Activated T-helper 17 cell treated with anti-CD3 and anti-CD28 coated beads, Interleukin-2, amount 50 U/mL, for 72 hours (primary cell): ENCODE measurements at regions not wholly inside any gene's neighbourhood (a gene's known extent, or its start where the extent isn't known, plus 50 kb on each side); places are given as distances from the start of the nearest gene placed in this dataset.

Experiments
- ATAC-seq: fragments of 150-1000 bp; cut with Tn5 transposase; replicated peaks from 2 replicates; pipeline ENCODE4 v1.10.0; 2021; ENCODE audit warnings: mild to moderate bottlenecking, moderate library complexity
- H3K27ac Mint-ChIP-seq: one replicate; pipeline ENCODE4 v1.8.0; 2022; ENCODE audit warnings: mixed read lengths
- H3K27me3 Mint-ChIP-seq: one replicate; pipeline ENCODE4 v1.8.0; 2022; ENCODE audit warnings: mixed read lengths
- H3K36me3 Mint-ChIP-seq: one replicate; pipeline ENCODE4 v1.8.0; 2022; ENCODE audit warnings: low read depth, mild to moderate bottlenecking, mixed read lengths
- H3K4me1 Mint-ChIP-seq: one replicate; pipeline ENCODE4 v1.8.0; 2022; ENCODE audit warnings: mixed read lengths
- H3K4me3 Mint-ChIP-seq: one replicate; pipeline ENCODE4 v1.8.0; 2022; ENCODE audit warnings: mild to moderate bottlenecking, mixed read lengths
- H3K9me3 Mint-ChIP-seq: one replicate; pipeline ENCODE4 v1.8.0; 2022; ENCODE audit warnings: mixed read lengths

DNA sequence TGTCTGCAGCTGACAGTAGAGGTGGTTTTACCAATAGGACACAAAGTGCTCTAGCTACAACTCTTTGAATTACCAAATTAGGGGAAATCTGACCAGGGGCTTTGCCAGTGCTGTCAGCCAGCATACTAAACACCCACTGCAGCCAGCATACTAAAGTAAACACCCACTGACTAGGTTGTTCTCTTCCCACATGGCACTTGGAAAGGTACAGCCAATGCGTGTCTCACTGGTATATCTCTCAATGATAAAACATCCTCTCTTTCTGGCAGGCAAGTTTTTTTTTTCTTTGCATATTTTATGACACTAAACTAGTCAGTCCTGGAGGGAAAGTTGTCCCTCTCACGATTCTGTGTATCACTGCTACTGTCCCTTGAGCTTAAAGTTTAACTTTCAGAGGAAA lies 216.1 kb downstream of the TLE1 start:
- peaks cover 11% of the 10 kb centered on the region for H3K9me3 Mint-ChIP-seq

GRCh38 chr9:81472701-81473100 lies 216.6 kb downstream of the TLE1 start:
- Mint-ChIP-seq H3K4me1 (no peaks in the 10 kb centered on the region), H3K27me3 (no peaks in the 10 kb centered on the region), H3K27ac (no peak overlapping the region), H3K9me3 (peaks cover 11% of the 10 kb centered on the region), H3K4me3 (no peak overlapping the region), H3K36me3 (no peaks in the 10 kb centered on the region)
- no peak for ATAC-seq

More for the DNA sequence above, 216.1 kb downstream of the TLE1 start:
- Mint-ChIP-seq H3K27ac (no peak overlapping the region), H3K27me3 (no peaks in the 10 kb centered on the region), H3K4me3 (no peak overlapping the region), H3K36me3 (no peaks in the 10 kb centered on the region), H3K4me1 (no peaks in the 10 kb centered on the region)
- no peak for ATAC-seq

GRCh38 chr9:81470864-81471263 lies 218.5 kb downstream of the TLE1 start:
- Mint-ChIP-seq H3K27me3 (no peaks in the 10 kb centered on the region), H3K27ac (no peak overlapping the region), H3K4me3 (no peak overlapping the region), H3K4me1 (no peaks in the 10 kb centered on the region), H3K36me3 (no peaks in the 10 kb centered on the region), H3K9me3 (peaks cover 11% of the 10 kb centered on the region)
- no peak for ATAC-seq

GRCh38 chr9:81468084-81468595 lies 221.2 kb downstream of the TLE1 start:
- H3K4me1 Mint-ChIP-seq, result no peaks in the 10 kb centered on the region
- H3K27ac Mint-ChIP-seq, result no peak overlapping the region
- H3K27me3 Mint-ChIP-seq, result no peaks in the 10 kb centered on the region
- H3K4me3 Mint-ChIP-seq, result no peak overlapping the region
- no peaks in the 10 kb centered on the region for H3K9me3 Mint-ChIP-seq
- no peak for ATAC-seq
- H3K36me3 Mint-ChIP-seq, result no peaks in the 10 kb centered on the region

- ATAC-seq, result no peak
- Mint-ChIP-seq H3K36me3 (no peaks in the 10 kb centered on the region), H3K4me3 (no peak overlapping the region), H3K27me3 (no peaks in the 10 kb centered on the region), H3K27ac (no peak overlapping the region), H3K9me3 (no peaks in the 10 kb centered on the region), H3K4me1 (no peaks in the 10 kb centered on the region)
These were observed 222.4 kb downstream of the TLE1 start for GRCh38 chr9:81466981-81467380.

GRCh38 chr9:81465468-81466011 lies 223.8 kb downstream of the TLE1 start:
- H3K4me3 Mint-ChIP-seq, result no peak overlapping the region
- H3K36me3 Mint-ChIP-seq, result no peaks in the 10 kb centered on the region

DNA sequence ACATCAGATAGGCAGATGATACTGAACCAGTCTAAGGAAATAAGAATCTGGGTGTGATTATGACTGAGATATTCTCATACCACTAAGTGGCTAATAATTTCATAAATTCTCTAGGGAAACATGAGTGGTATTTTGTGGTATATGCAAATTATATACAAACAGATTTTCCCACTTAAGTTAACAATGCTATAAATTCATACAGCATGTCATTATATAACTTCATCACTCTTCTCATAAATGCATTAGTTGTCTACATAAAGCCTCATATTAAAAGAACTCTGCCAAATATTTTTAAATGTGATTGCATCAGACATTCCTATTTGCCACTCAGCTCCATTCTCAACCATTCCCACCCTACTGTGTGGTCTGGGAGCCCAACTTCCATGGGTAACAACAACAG lies 226.5 kb downstream of the TLE1 start:
- Mint-ChIP-seq H3K36me3 (no peaks in the 10 kb centered on the region), H3K27me3 (no peaks in the 10 kb centered on the region), H3K4me3 (no peak overlapping the region), H3K9me3 (no peaks in the 10 kb centered on the region), H3K27ac (no peak overlapping the region), H3K4me1 (no peaks in the 10 kb centered on the region)
- ATAC-seq, result no peak

More at GRCh38 chr9:81465468-81466011, 223.8 kb downstream of the TLE1 start:
- Mint-ChIP-seq H3K27ac (no peak overlapping the region), H3K9me3 (no peaks in the 10 kb centered on the region), H3K27me3 (no peaks in the 10 kb centered on the region), H3K4me1 (no peaks in the 10 kb centered on the region)
- ATAC-seq, result no peak

- ATAC-seq, result no peak
- Mint-ChIP-seq H3K4me3 (no peak overlapping the region), H3K4me1 (no peaks in the 10 kb centered on the region), H3K27ac (no peak overlapping the region), H3K36me3 (no peaks in the 10 kb centered on the region), H3K27me3 (no peaks in the 10 kb centered on the region), H3K9me3 (no peaks in the 10 kb centered on the region)
These were observed 228.2 kb downstream of the TLE1 start for GRCh38 chr9:81461196-81461595.

DNA sequence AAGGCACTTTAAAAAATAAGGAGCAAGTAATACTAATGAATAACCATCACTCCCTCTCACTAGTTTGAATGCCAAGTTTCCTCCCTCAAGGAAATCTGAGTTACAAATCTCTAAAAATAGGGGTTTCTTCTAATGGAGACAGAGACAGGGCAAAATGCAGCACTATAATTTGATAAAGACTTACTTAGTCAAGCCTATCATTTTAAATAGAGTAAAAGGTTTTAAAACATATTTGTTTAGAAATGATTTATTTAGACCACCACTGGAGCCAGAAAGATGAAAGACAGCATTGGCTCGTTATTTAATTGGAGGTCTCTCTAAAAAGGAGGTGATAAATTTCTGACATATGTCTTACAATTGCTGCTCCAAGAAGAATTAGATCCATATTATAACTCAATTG lies 228.7 kb downstream of the TLE1 start:
- ATAC-seq, result no peak
- no peak overlapping the region for H3K27ac Mint-ChIP-seq
- H3K4me3 Mint-ChIP-seq, result no peak overlapping the region
- no peaks in the 10 kb centered on the region for H3K27me3 Mint-ChIP-seq
- no peaks in the 10 kb centered on the region for H3K4me1 Mint-ChIP-seq
- H3K36me3 Mint-ChIP-seq, result no peaks in the 10 kb centered on the region
- H3K9me3 Mint-ChIP-seq, result no peaks in the 10 kb centered on the region

DNA sequence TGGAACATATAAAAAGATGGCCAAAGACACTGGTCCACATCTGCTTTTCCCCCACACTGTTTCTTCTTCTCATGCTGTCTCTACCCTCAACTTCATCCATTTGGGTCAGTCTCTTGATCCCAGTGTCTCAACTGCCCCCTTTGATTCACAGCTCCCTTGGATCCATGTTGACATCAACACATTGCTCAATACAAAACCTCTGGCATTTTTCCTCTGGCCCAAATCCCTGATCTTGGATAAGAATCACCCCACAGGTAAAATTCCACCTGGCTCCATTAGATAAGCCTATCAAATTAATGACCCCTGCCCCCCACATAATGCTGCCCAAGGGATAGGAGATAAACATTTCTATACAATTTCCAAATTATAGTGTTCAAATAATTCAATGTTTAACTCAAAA lies 229.8 kb downstream of the TLE1 start:
- no peak for ATAC-seq
- Mint-ChIP-seq H3K4me1 (no peaks in the 10 kb centered on the region), H3K9me3 (no peaks in the 10 kb centered on the region), H3K36me3 (no peaks in the 10 kb centered on the region), H3K4me3 (no peak overlapping the region), H3K27me3 (no peaks in the 10 kb centered on the region), H3K27ac (no peak overlapping the region)

GRCh38 chr9:81456431-81457006 lies 232.8 kb downstream of the TLE1 start:
- H3K36me3 Mint-ChIP-seq, result no peaks in the 10 kb centered on the region
- no peak for ATAC-seq
- no peaks in the 10 kb centered on the region for H3K9me3 Mint-ChIP-seq
- H3K27me3 Mint-ChIP-seq, result no peaks in the 10 kb centered on the region
- no peak overlapping the region for H3K4me3 Mint-ChIP-seq
- H3K4me1 Mint-ChIP-seq, result no peaks in the 10 kb centered on the region
- no peak overlapping the region for H3K27ac Mint-ChIP-seq

DNA sequence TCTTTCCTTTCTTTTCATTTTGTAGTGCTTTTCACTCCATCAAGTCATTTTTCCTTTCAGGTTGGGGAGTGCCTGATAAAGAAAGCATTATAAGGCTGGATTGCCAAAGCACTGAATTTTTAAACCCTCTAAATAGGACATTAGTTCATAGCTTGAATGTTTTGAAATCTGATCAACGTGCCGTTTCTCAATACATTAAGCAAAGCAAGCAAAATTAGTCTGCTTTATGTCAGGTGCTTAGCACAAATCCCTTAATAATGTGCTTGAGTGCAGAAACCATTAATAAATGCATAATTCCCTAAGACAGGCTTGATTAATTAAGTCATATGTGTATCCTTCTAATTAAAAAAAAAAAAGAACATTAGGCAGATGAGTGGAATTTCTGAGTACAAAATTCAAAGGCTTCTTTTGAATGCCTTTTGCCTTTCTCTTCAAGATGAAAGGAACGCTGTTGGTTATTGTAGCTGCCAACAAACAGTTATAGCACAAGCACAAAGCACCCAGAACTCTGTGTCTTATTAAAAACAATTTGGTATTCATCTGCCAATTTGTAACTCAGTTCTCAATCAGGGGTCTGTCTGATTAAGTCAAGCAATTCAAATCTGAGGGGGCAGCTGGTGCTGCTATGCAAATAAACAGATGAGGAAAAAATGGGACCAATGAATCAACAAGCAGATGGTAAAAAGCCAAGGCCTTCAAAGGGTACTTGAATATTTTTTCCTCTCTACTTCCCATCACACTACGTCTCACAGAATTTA lies 233.7 kb downstream of the TLE1 start:
- no peak overlapping the region for H3K4me3 Mint-ChIP-seq
- no peaks in the 10 kb centered on the region for H3K36me3 Mint-ChIP-seq
- no peaks in the 10 kb centered on the region for H3K4me1 Mint-ChIP-seq
- no peaks in the 10 kb centered on the region for H3K9me3 Mint-ChIP-seq
- no peak overlapping the region for H3K27ac Mint-ChIP-seq
- ATAC-seq, result no peak
- H3K27me3 Mint-ChIP-seq, result no peaks in the 10 kb centered on the region

DNA sequence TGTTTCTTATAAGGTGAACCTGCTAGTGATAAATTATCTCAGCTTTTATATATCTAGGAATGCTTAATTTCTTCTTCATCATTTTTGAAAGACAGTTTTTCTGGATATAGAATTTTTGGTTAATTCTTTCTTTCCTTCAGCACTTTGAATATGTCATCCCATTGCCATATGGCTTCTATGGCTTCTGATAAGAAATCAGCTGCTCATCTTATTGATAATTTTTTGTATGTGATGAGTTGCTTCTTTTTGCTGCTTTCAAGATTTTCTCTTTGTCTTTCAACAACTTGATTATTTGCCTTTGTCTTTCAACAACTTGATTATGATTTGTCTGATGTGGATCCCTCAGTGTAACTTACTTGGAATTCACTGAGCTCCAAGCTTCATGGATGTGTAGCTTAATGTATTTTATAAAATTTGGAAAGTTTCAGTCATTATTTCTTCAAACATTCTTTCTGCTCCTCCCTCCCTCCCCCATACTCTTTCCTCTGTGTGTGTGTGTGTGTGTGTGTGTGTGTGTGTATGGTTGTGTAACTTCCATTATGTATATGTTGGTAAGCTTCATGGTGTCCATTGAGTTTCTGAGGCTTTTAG lies 243.9 kb downstream of the TLE1 start:
- ATAC-seq, result no peak
- peaks cover 24% of the 10 kb centered on the region for H3K9me3 Mint-ChIP-seq
- no peaks in the 10 kb centered on the region for H3K4me1 Mint-ChIP-seq
- no peaks in the 10 kb centered on the region for H3K27me3 Mint-ChIP-seq
- no peaks in the 10 kb centered on the region for H3K36me3 Mint-ChIP-seq
- no peak overlapping the region for H3K27ac Mint-ChIP-seq
- H3K4me3 Mint-ChIP-seq, result no peak overlapping the region

- no peak for ATAC-seq
- H3K36me3 Mint-ChIP-seq, result no peaks in the 10 kb centered on the region
- H3K4me3 Mint-ChIP-seq, result no peak overlapping the region
- H3K9me3 Mint-ChIP-seq, result peaks cover 12% of the 10 kb centered on the region
- H3K4me1 Mint-ChIP-seq, result no peaks in the 10 kb centered on the region
- H3K27ac Mint-ChIP-seq, result no peak overlapping the region
- H3K27me3 Mint-ChIP-seq, result no peaks in the 10 kb centered on the region
These were observed 257.7 kb downstream of the TLE1 start for GRCh38 chr9:81431641-81432040.

GRCh38 chr9:81430727-81431126 lies 258.6 kb downstream of the TLE1 start:
- no peak for ATAC-seq
- H3K4me3 Mint-ChIP-seq, result no peak overlapping the region
- no peaks in the 10 kb centered on the region for H3K36me3 Mint-ChIP-seq
- H3K27me3 Mint-ChIP-seq, result no peaks in the 10 kb centered on the region
- no peaks in the 10 kb centered on the region for H3K4me1 Mint-ChIP-seq
- H3K27ac Mint-ChIP-seq, result no peak overlapping the region
- H3K9me3 Mint-ChIP-seq, result peaks cover 16% of the 10 kb centered on the region
